COLO668 (cell line): ENCODE measurements at regions not wholly inside any gene's neighbourhood (a gene's known extent, or its start where the extent isn't known, plus 50 kb on each side); places are given as distances from the start of the nearest gene placed in this dataset.
A peak's percentile ranks its signal among the peaks of the same experiment; 100 is the strongest.
"Not testable (repeated sequence)": the region's sequence is repeated elsewhere in the genome, so short reads cannot be mapped to it uniquely, and the experiment has no call there.

Source experiments
- DNase-seq: peaks from one replicate; lab custom pipeline; 2025; ENCODE audit not compliant: unreplicated experiment; lab: John Stamatoyannopoulos, UW

DNA sequence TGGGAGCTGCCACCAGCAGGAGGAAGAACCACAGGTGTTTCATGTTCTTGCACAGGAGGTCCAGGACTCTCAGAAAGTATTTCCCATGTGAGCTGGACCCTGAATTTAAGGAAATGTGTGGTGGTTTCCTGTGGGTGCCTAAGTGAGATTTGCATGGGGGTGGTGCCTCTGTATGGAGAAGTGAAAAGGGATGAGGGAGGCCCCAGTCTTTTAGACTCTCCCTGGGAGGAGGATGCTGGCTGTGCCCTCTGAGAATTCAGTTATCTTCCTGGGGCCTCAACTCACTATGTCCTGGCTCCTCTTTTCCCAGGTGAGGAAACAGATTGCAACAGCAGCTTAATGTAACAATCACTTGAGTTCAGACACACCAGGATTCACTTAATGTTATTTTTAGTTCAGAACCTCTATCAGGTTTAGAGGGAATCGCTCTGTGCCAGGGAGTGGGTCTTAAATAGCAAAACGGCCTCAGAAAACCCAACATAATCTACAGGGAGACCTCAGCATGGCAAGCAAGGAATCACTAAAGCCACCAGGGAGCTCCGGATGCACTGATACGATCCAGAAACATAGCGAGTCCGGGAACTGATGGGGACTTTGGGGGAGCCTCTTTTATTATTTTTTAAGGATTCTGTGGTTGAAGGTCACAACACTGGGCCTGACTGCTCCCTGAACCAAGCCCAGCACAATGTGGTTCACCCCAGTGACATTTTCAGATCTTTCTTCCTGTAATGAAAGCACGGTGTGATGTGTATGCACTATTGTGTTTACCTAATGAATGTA is 823.5 kb downstream of the TMEM121 start:
- not testable (repeated sequence) for DNase-seq

DNA sequence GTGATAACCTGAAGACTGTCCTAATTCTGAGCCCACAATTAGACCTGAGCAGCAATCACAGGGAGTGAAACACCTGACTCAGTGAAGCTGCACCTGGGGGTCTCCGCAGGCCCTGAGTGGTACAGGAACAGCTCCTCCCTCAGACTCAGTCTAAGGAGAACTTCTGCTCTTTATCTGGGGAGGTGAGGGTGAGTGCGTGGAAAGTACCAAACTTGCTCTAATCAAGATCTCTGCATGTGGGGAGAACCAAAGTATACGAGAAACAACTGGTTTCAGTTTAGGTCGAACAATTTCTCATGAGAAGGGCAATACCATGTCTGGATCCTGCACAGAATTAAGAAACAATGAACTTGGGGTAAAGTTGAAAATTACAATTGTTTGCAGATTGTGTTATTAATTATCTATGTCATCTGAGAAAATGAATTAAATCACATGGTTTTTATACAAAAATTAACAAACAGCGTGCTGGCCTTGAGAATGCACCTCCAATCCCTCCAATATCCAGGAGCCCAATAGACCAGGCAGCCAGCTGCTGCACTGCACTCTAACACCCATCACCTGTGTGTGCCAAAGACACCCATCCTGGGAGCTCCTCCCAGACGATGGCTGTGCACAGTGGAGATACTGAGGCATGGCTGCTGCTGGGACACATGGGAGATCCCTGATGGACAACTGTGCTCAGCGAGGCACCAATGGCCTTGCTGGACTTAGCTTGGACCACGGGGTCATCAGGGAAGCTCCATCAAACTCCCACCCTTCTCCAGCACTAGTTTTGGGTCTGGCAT is 828.8 kb downstream of the TMEM121 start:
- not testable (repeated sequence) for DNase-seq

DNA sequence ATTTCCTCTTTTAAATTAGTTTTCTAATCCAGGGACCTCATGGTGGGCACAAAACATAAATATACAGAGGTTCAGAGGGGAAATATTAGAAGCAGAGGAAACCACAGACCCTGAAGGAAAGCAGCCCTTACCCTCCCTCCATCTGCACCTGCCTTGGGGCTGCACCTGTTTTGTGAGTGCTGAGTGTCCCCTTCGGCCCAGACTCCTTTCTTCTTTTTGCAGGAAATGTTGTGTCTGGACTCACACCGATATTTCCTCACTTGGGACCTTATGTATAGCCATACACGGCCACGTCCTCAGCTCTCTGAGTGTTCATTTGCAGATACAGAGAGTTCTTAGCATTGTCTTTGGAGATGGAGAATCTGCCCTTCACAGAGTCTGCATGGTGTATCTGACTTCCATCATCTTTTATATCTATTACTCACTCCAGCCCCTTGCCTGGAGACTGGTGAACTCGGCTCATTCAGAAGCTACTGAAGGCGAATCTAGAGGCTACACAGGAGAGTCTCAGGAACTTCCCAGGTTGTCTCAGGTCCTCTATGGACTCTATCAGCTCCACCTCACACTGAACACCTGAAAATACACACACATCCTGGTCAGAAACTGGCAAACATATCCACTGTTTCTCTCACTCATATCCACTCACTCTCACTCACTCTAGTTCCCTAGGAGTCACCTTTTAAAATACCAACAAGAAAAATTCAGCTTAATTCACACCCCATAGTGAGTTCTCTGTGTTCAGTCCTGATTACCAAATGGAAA is 829.7 kb downstream of the TMEM121 start:
- DNase-seq: not testable (repeated sequence)

GRCh38 chr14:106356643-106356930 is 830.2 kb downstream of the TMEM121 start:
- DNase-seq: not testable (repeated sequence)

- not testable (repeated sequence) for DNase-seq
Measured at GRCh38 chr14:106359157-106359887, 832.9 kb downstream of the TMEM121 start.

GRCh38 chr14:106365371-106365770 is 839.0 kb downstream of the TMEM121 start:
- DNase-seq: not testable (repeated sequence)

DNA sequence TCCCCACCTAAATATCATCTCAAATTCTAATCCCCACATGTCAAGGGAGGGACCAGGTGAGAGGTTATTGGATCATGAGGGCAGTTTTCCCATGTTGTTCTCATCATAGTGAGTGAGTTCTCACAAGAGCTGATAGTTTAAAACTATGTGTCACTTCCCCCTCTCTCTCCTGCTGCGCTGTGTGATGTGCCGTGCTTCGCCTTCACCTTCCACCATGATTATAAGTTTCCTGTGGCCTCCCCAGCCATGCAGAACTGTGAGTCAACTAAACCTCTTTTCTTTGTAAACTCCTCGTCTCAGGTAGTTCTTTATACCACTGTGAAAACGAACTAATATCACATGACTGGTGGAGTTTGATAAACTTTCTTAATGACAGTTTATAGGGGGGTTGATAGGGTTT is 839.5 kb downstream of the TMEM121 start:
- not testable (repeated sequence) for DNase-seq

GRCh38 chr14:106366971-106367370 is 840.6 kb downstream of the TMEM121 start:
- not testable (repeated sequence) for DNase-seq

DNA sequence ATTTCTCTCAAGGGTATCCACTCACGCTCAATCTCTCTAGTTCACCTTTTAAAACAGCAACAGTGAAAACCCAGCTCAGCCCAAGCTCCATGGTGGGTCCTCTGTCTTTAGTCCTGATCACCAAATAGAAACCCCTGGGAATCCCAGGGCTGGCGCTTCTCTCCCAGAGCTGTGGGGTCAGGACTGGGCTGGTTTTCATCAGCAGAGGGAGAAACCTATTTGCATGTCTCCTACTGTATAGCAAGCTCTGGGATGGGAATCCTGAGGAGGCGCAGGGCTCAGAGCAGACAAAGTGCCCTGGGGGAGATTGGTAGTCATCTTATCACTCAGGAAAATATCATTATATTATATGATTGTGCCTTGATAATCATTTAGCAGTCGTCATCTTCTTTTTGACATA is 843.1 kb downstream of the TMEM121 start:
- DNase-seq: not testable (repeated sequence)

- DNase-seq: peak; percentile 87
Measured at GRCh38 chr14:106372870-106373652, 846.7 kb downstream of the TMEM121 start.

DNA sequence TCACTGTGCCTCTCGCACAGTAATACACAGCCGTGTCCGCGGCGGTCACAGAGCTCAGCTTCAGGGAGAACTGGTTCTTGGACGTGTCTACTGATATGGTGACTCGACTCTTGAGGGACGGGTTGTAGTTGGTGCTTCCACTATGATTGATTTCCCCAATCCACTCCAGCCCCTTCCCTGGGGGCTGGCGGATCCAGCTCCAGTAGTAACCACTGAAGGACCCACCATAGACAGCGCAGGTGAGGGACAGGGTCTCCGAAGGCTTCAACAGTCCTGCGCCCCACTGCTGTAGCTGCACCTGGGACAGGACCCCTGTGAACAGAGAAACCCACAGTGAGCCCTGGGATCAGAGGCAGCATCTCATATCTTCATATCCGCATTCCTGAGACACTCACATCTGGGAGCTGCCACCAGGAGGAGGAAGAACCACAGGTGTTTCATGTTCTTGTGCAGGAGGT is 847.3 kb downstream of the TMEM121 start:
- DNase-seq: not testable (repeated sequence)

- no peak for DNase-seq
Measured at GRCh38 chr14:106377432-106377831, 851.0 kb downstream of the TMEM121 start.

DNA sequence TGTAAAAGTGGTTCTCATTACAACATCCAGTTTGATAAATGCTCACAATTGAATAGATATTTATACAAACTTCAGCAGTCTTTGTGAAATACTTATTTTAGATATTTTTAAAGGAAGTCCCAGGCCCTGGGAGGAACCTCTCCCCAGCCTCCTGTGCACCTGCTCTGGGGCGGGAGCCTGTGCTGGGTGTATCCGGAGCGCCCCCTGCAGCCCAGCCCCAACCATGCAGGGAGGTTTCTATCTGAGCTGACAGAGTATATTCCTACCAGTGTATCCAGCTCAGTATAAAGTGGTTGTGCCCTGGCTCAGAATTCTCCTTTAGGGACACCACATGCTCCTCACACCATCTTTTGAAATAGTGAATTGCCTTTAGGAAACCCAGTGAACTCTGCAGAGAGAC is 851.8 kb downstream of the TMEM121 start:
- peak; percentile 34 for DNase-seq

DNA sequence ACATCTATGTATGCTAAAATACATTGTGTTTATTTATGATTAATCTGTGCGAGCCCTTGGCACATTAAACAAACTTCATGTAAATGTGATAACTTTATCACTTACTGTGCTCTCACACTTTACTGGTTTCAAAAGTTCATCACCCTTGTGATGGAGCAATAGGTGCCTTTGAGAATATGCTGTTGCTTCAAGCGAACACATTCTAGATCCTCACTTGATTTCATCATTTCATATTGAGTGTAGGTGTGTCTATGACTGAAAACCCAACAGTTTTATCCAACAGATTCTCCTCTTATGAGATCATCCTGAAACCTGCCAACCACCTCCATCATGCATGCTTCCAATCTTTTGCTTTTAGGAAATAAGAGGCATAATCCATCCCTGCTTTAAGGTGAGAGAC is 854.4 kb downstream of the TMEM121 start:
- no peak for DNase-seq

DNA sequence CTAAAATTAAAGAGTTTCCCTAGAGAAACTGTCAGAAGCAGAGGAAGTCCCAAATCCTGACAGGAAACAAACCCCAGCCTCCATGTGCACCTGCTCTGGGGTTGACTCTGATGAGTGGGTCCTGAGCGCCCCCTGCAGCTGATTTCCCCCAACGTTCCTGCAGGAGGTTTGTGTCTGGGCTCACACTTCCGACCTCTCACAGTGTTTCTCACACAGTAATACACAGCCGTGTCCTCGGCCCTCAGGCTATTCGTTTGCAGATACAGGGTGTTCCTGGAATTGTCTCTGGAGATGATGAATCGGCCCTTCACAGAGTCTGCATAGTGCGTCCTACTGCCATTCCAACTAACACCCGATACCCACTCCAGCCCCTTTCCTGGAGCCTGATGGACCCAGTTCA is 862.8 kb downstream of the TMEM121 start:
- peak; percentile 62 for DNase-seq

- DNase-seq: no peak
Measured at GRCh38 chr14:106390401-106390800, 864.0 kb downstream of the TMEM121 start.

DNA sequence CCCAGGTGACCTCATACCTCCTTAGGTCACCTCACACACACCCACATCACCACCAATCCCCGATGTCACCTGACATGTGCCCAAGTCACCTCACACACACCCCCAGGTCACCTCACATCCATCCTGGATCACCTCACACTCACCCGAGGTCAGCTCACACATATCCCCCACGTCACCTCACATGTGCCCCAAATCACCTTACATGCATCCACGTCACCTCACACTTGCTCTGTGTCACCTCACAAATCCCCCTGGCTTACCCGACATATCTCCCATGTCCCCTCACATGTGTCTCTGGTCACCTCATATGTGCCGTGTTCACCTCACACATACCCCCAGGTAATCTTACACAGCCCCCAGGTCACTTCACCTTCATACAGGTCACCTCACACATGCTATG is 864.6 kb downstream of the TMEM121 start:
- no peak for DNase-seq

- no peak for DNase-seq
Measured at GRCh38 chr14:106393742-106394141, 867.4 kb downstream of the TMEM121 start.

GRCh38 chr14:106395456-106396050 is 869.2 kb downstream of the TMEM121 start:
- DNase-seq: no peak

GRCh38 chr14:106396999-106397398 is 870.6 kb downstream of the TMEM121 start:
- DNase-seq: no peak
